HL-60 (cell line): ENCODE measurements at regions not wholly inside any gene's neighbourhood (a gene's known extent, or its start where the extent isn't known, plus 50 kb on each side); places are given as distances from the start of the nearest gene placed in this dataset.

Source experiments
- DNase-seq, 2 experiments: peaks; one replicate each; pipeline ENCODE4 v3.0.0-alpha.2; 2010 to 2020; ENCODE audit warnings: low read depth in 1 of 2, low spot score in 1 of 2
- H3K27ac ChIP-seq: fragments of 250-450 bp; sonication (Bioruptor Pico); replicated peaks from 2 replicates; pipeline ENCODE4 v1.5.1; 2020; ENCODE audit warnings: mild to moderate bottlenecking, moderate library complexity
- H3K27me3 ChIP-seq: fragments of 250-450 bp; sonication (Bioruptor Pico); 2 replicates; pipeline ENCODE4 v1.5.1; 2021; ENCODE audit warnings: mild to moderate bottlenecking, moderate library complexity; ENCODE audit not compliant: insufficient read depth, poor library complexity, severe bottlenecking
- H3K4me3 ChIP-seq: replicated peaks from 2 replicates; pipeline ENCODE4 v1.5.1; 2011; ENCODE audit warnings: mild to moderate bottlenecking, control low read depth, low read length; ENCODE audit not compliant: insufficient read depth
- GABPA ChIP-seq: IDR thresholded peaks from 2 replicates; pipeline ENCODE4 v1.6.1; 2012; ENCODE audit warnings: low read depth
- POLR2AphosphoS5 ChIP-seq: IDR thresholded peaks from 2 replicates; pipeline ENCODE4 v1.6.1; 2012; ENCODE audit warnings: low read depth
- SPI1 ChIP-seq: IDR thresholded peaks from 2 replicates; pipeline ENCODE4 v1.6.1; 2012; ENCODE audit warnings: low read depth, mild to moderate bottlenecking, borderline replicate concordance
- TF ChIP-seq, protein P1 (sequence below): IDR thresholded peaks from one replicate; pipeline ENCODE4 v1.5.1; 2011; ENCODE audit warnings: low read length, control low read depth, inconsistent platforms; ENCODE audit not compliant: insufficient read depth
- TF ChIP-seq, protein P2 (sequence below): IDR thresholded peaks from 2 replicates; pipeline ENCODE4 v1.6.1; 2012; ENCODE audit warnings: low read depth; ENCODE audit not compliant: insufficient replicate concordance

DNA sequence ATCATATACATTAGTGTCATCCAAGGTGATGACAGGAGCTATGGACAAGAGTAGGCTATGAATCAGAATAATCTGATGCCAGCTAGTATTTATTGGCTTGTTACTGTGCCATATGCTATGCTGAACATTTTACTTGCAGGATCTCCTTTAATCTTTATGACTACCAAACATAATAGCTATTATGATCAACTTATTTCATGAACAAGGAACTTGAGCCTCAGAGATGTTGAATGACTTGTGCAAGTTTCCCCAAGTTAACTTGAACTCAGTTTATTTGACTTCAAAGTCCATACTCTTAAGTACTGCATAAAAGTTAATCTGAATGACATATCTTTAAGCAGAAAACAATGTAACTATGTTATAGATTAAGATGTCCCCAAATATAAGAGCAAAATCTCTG, 178.8 kb upstream of the ARHGAP20 start:
- no peak for DNase-seq
- Histone ChIP-seq H3K4me3 (no peak overlapping the region), H3K27ac (no peak overlapping the region), H3K27me3 (no peaks in the 10 kb centered on the region)
- TF ChIP-seq SPI1, result no peak
- TF ChIP-seq GABPA, result no peak
- TF ChIP-seq POLR2AphosphoS5, result no peak
- TF ChIP-seq, protein P1, sequence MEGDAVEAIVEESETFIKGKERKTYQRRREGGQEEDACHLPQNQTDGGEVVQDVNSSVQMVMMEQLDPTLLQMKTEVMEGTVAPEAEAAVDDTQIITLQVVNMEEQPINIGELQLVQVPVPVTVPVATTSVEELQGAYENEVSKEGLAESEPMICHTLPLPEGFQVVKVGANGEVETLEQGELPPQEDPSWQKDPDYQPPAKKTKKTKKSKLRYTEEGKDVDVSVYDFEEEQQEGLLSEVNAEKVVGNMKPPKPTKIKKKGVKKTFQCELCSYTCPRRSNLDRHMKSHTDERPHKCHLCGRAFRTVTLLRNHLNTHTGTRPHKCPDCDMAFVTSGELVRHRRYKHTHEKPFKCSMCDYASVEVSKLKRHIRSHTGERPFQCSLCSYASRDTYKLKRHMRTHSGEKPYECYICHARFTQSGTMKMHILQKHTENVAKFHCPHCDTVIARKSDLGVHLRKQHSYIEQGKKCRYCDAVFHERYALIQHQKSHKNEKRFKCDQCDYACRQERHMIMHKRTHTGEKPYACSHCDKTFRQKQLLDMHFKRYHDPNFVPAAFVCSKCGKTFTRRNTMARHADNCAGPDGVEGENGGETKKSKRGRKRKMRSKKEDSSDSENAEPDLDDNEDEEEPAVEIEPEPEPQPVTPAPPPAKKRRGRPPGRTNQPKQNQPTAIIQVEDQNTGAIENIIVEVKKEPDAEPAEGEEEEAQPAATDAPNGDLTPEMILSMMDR, result no peak
- TF ChIP-seq, protein P2, sequence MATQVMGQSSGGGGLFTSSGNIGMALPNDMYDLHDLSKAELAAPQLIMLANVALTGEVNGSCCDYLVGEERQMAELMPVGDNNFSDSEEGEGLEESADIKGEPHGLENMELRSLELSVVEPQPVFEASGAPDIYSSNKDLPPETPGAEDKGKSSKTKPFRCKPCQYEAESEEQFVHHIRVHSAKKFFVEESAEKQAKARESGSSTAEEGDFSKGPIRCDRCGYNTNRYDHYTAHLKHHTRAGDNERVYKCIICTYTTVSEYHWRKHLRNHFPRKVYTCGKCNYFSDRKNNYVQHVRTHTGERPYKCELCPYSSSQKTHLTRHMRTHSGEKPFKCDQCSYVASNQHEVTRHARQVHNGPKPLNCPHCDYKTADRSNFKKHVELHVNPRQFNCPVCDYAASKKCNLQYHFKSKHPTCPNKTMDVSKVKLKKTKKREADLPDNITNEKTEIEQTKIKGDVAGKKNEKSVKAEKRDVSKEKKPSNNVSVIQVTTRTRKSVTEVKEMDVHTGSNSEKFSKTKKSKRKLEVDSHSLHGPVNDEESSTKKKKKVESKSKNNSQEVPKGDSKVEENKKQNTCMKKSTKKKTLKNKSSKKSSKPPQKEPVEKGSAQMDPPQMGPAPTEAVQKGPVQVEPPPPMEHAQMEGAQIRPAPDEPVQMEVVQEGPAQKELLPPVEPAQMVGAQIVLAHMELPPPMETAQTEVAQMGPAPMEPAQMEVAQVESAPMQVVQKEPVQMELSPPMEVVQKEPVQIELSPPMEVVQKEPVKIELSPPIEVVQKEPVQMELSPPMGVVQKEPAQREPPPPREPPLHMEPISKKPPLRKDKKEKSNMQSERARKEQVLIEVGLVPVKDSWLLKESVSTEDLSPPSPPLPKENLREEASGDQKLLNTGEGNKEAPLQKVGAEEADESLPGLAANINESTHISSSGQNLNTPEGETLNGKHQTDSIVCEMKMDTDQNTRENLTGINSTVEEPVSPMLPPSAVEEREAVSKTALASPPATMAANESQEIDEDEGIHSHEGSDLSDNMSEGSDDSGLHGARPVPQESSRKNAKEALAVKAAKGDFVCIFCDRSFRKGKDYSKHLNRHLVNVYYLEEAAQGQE, result no peak

DNA sequence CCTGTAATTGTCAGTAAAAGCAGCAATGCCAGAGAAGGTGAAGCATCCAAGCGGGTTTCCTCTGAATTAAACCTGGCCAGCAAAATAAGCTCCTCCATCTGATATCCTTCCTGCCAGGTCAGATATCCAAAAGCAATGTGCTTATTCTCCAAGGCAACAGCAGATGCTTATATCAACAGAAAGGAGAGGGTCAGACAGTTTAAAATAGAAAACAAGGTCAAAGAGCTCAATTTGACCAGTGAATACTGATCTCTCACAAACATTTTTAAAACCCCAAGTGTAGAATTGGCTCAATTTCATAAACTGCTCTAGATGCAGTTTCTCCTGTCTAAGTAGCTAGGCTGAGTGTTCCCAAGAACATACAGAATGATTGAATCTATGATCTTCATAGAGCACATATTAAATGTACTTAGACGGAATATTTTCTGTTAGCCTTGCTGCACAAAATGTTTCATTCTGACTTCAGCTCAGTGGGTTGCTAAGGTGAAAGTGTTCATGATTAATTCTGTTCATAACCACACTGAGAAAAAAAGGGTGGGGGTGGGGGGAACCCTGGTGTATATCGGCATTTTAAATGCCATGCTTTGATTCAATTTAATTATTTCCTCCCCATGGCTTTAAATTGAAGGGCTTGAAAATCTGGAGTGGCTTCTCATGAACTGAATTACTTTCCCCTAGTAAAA, 174.2 kb upstream of the ARHGAP20 start:
- no peak for DNase-seq
- H3K4me3 ChIP-seq, result no peak overlapping the region

DNA sequence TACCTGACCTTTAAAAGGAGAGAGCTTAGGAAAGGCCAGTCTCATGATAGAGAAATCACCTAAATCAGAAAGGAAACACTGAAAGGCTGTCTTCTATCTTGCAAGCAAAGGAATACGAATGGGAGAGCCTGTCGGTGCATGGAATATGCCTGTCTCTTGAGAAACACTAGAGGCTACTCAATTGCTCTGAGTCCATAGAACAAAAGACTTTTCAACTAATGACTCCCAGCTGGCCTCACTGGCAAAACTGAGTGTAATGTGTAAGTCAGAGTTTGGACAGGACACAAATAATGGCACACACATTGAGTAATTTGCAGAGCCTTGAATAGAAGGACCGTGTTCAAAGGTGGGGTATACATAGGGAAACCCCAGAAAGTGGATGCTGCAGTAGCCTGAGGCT, 171.0 kb upstream of the ARHGAP20 start:
- Histone ChIP-seq H3K27ac (no peak overlapping the region), H3K27me3 (no peaks in the 10 kb centered on the region), H3K4me3 (no peak overlapping the region)
- no peak for DNase-seq
- no peak for TF ChIP-seq POLR2AphosphoS5
- TF ChIP-seq, protein P2, result no peak
- no peak for TF ChIP-seq GABPA
- TF ChIP-seq, protein P1, result no peak
- TF ChIP-seq SPI1, result no peak

More for the DNA sequence above, 174.2 kb upstream of the ARHGAP20 start:
- TF ChIP-seq, protein P1, result no peak
- TF ChIP-seq SPI1, result no peak
- TF ChIP-seq, protein P2, result no peak
- TF ChIP-seq POLR2AphosphoS5, result no peak
- TF ChIP-seq GABPA, result no peak
- Histone ChIP-seq H3K27me3 (no peaks in the 10 kb centered on the region), H3K27ac (no peak overlapping the region)
